Left hindlimb (tissue), 1 donor: ENCODE measurements at regions not wholly inside any gene's neighbourhood (a gene's known extent, or its start where the extent isn't known, plus 50 kb on each side); places are given as distances from the start of the nearest gene placed in this dataset.

Experiments
- DNase-seq: peaks from one replicate; pipeline ENCODE4 v3.0.0-alpha.2; 2018

GRCh38 chr6:159325476-159325875 is 156.3 kb downstream of the FNDC1 start:
- no peak for DNase-seq

DNA sequence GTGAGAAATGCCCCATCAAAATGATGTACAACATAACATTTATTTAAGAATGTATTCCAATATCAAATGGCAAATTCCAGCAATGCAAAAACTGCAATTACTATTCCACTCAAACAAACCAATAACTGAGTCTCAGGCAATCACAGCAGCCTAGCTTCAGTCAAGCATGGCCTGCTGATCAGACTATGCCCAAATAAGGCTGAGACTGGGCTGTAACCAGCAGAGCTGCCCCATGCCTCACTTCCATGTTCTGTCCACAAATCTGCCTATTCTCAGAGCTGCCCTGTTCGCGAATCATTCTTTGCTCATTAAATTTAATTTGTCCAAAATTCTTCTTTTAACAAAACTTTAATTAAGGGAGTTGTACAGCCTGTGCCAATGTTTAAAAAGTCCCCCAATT is 155.4 kb downstream of the FNDC1 start:
- DNase-seq = no peak
